GM13976 (cell line): ENCODE measurements at regions not wholly inside any gene's neighbourhood (a gene's known extent, or its start where the extent isn't known, plus 50 kb on each side); places are given as distances from the start of the nearest gene placed in this dataset.

Source experiments
- DNase-seq: peaks from one replicate; pipeline ENCODE4 v3.0.0; 2012; ENCODE audit warnings: low spot score
- CTCF ChIP-seq: IDR thresholded peaks from 2 replicates; pipeline ENCODE4 v1.5.1; 2012; ENCODE audit warnings: borderline replicate concordance, mild to moderate bottlenecking; ENCODE audit not compliant: insufficient read depth; ENCODE audit errors: extremely low read depth, missing control alignments, control extremely low read depth
- in situ Hi-C: fragments of 300-500 bp; cut with MboI; formaldehyde crosslinking; loops from one replicate; pipeline ENCODE4 v1.12.0; 2022; ENCODE audit warnings: low sequenced_read_pairs, mixed read lengths, inconsistent platforms; ENCODE audit not compliant: unreplicated experiment

DNA sequence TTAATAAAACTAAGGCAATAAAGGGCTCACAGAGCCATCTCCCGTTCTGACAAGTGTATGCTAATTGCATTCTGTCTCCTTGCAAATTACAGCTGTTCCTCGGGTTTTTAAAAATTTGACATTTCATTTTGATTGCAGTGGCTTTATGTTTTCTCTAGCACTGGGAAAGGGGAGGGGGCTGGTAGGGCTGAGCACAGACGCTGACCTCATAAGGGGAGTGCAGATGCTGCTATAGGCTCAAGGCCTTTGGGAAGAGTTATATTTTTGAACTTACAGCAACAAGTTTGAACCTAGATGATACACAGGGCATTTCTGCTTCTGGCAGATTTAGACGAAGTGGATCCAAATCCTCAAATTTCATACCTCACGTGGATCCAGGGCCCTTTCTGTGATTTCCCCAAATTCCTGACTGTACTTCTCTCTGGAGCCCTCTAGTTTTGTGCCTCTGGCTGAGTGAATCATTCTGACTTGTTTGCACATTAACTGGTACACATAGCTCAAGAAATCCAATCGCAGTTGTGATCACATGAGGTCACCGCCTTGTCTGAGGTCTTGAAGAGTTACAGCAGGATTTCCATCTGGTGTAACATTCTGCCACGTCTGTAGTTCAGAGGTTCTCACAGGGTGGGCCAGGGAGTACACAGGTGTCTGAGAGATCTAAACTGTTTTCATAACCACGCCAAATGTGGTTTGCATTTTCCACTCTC, 230.3 kb downstream of the C1orf94 start:
- no peak for TF ChIP-seq CTCF
- in situ Hi-C loops, result no loop called here
- DNase-seq, result no peak

- no peak for TF ChIP-seq CTCF
- in situ Hi-C loops, result no loop called here
- no peak for DNase-seq
Measured at GRCh38 chr1:34408011-34408410, 231.3 kb downstream of the C1orf94 start.

GRCh38 chr1:34409689-34410229, 233.1 kb downstream of the C1orf94 start:
- no peak for TF ChIP-seq CTCF
- in situ Hi-C loops, result no loop called here
- no peak for DNase-seq

- in situ Hi-C loops, result no loop called here
- no peak for TF ChIP-seq CTCF
- no peak for DNase-seq
Measured at GRCh38 chr1:34412598-34413370, 236.1 kb downstream of the C1orf94 start.

- no peak for DNase-seq
- no peak for TF ChIP-seq CTCF
- in situ Hi-C loops, result no loop called here
Measured at GRCh38 chr1:34415140-34415539, 238.4 kb downstream of the C1orf94 start.

GRCh38 chr1:34418166-34418565, 241.5 kb downstream of the C1orf94 start:
- in situ Hi-C loops, result no loop called here
- no peak for TF ChIP-seq CTCF
- DNase-seq, result no peak
